ENCODE measurements at regions not wholly inside any gene's neighbourhood (a gene's known extent, or its start where the extent isn't known, plus 50 kb on each side); places are given as distances from the start of the nearest gene placed in this dataset.

DNA sequence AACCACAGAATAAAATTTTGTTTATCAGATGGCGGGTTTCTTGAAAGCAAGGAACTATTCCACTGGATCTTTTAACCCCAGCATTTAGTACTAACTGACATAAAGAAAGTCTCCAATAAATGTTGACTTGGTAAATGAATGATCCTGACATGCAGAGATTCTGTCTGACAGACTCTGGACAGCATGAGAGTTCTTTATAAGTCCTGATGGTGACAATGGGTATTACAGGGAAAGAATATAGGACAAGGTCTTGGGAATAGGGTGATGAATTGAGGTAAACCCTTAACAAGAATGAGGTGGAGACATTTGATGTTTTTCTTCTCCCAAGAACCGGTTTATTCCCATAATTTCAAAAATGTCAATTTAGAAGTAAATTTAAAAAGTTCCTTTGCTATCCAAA, 453.9 kb downstream of the TUSC1 start:
- TF ChIP-seq, protein P1, sequence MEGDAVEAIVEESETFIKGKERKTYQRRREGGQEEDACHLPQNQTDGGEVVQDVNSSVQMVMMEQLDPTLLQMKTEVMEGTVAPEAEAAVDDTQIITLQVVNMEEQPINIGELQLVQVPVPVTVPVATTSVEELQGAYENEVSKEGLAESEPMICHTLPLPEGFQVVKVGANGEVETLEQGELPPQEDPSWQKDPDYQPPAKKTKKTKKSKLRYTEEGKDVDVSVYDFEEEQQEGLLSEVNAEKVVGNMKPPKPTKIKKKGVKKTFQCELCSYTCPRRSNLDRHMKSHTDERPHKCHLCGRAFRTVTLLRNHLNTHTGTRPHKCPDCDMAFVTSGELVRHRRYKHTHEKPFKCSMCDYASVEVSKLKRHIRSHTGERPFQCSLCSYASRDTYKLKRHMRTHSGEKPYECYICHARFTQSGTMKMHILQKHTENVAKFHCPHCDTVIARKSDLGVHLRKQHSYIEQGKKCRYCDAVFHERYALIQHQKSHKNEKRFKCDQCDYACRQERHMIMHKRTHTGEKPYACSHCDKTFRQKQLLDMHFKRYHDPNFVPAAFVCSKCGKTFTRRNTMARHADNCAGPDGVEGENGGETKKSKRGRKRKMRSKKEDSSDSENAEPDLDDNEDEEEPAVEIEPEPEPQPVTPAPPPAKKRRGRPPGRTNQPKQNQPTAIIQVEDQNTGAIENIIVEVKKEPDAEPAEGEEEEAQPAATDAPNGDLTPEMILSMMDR (conservative IDR thresholded peaks at IDR 0.05; ENCODE audit: low read depth, low read length): no peak
- no peak for TF ChIP-seq EZH2 (IDR thresholded peaks at IDR 0.05; ENCODE audit: borderline replicate concordance, low read depth, low read length, poor library complexity, severe bottlenecking)

Measured in A673 (cell line).